ENCODE measurements at regions not wholly inside any gene's neighbourhood (a gene's known extent, or its start where the extent isn't known, plus 50 kb on each side); places are given as distances from the start of the nearest gene placed in this dataset.

DNA sequence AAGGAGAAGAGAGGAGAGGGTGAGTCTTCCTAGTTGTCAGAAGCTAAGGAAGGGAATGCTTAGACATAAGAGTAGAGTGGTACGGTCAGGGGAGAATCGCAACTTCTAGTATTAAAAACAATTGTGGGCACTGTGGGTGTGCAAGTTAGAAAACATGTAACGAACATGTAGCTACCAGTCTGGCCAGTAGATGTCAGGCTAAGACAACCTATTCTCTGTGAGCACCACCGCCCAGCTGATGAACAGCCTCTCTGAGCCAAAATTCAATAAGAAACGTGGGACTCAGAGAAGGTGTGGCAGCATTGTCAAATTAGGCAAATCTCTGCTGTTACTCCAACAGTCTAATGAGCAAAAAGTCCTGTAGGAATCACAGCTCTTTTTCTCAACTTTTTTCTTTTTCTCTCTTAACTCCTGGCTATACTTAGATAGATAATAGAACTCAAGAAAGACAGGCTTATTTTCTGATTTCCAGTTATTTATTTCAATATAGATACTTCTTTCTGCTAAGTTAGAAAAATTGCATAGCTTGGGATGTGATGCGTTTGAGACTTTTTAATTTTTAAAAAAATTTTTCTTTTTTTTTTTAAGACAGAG, 186.2 kb downstream of the USP12 start:
- Histone ChIP-seq H3K36me3 (ENCODE audit: control insufficient read depth in 2 of 2, insufficient read depth in 2 of 2, low read length in 1 of 2) (no peaks in the 10 kb centered on the region), H3K27ac (ENCODE audit: control insufficient read depth, insufficient read depth) (no peak overlapping the region), H4K20me1 (ENCODE audit: control insufficient read depth, insufficient read depth) (no peaks in the 10 kb centered on the region), H3K9me3 (replicated peaks; ENCODE audit: control insufficient read depth, insufficient read depth, low read length) (no peaks in the 10 kb centered on the region), H3K4me2 (ENCODE audit: control insufficient read depth, insufficient read depth) (no peak overlapping the region), H3K4me1 (ENCODE audit: control insufficient read depth, insufficient read depth, low read length) (no peaks in the 10 kb centered on the region), H3K4me3 (no peak overlapping the region), H3K9ac (ENCODE audit: control insufficient read depth, insufficient read depth, low read length) (no peak overlapping the region), H3K79me2 (ENCODE audit: control insufficient read depth, insufficient read depth, low read length) (no peaks in the 10 kb centered on the region), H2AFZ (ENCODE audit: control insufficient read depth, low read depth, low read length) (no peak overlapping the region), H3K27me3 (replicated peaks in 1 of 2; ENCODE audit: control insufficient read depth in 2 of 2, insufficient read depth in 2 of 2, low read length in 1 of 2) (no peaks in the 10 kb centered on the region)
- ChIA-PET RAD21 (ENCODE audit: unreplicated experiment) (interaction anchor here (0.6 to 2.7 kb wide), 35 partner anchors 9 to 999 kb away, joined by 3 to 54 read pairs (median 4); partner anchors contain the start of genes RASL11A and RPL21), POLR2A (interaction anchor here (1.4 kb wide), 1 partner anchor 9 kb away, joined by 4 read pairs; no protein-coding TSS in a partner anchor), SMC1A (ENCODE audit: uncharacterized antibody, unreplicated experiment) (interaction anchor here (0.6 to 4.2 kb wide), 39 partner anchors 9 to 1215 kb away, joined by 3 to 81 read pairs (median 3); no protein-coding TSS in a partner anchor), CTCF (interaction anchor here (0.6 to 4.9 kb wide), 52 partner anchors 9 to 999 kb away, joined by 3 to 147 read pairs (median 4); no protein-coding TSS in a partner anchor)
- DNase-seq (ENCODE audit: low read depth, low spot score) (peak; percentile 49), ATAC-seq (peak; percentile 91), FAIRE-seq (peak; percentile 98)
- in situ Hi-C loops (cut with MboI): loop anchor here (5.0 to 10.0 kb wide), 3 partner anchors 297 to 999 kb away; partner anchors contain the start of gene URAD
- no TSS peak for BruUV-seq (replicated peaks)
- 2% methylated on average over 6 of the region's 6 CpGs for WGBS (ENCODE audit: insufficient coverage, insufficient replicate concordance, low lambda C conversion rate, missing lambda C conversion rate)
- intact Hi-C loops (cut with micrococcal nuclease; ENCODE audit: unreplicated experiment): loop anchor here (1.0 to 10.0 kb wide), 5 partner anchors 189 to 999 kb away; partner anchors contain the start of genes URAD and USP12
- TF ChIP-seq ZBED1 (IDR thresholded peaks at IDR 0.05; ENCODE audit: borderline replicate concordance) (no peak), POU2F2 (IDR thresholded peaks at IDR 0.05; ENCODE audit: borderline replicate concordance, low read depth, low read length) (0 out of 3 replicates have a peak, but pooled peaks have one; percentile 37), CEBPB (IDR thresholded peaks at IDR 0.05; ENCODE audit: borderline replicate concordance in 1 of 2, low read depth in 2 of 2, low read length in 2 of 2) (no peak), GATAD2B (conservative IDR thresholded peaks at IDR 0.05; ENCODE audit: low read depth) (no peak), RAD21 (IDR thresholded peaks at IDR 0.05; ENCODE audit: insufficient read depth, low read depth, low read length) (peak; percentile 93), SMARCA5 (IDR thresholded peaks at IDR 0.05) (peak; percentile 97), TBL1XR1 (IDR thresholded peaks at IDR 0.05; ENCODE audit: low read depth, low read length) (no peak), YY1 (IDR thresholded peaks at IDR 0.05; ENCODE audit: low read depth, low read length) (peak; percentile 56; the same call in 1 of the 2 replicates), EED (IDR thresholded peaks at IDR 0.05; ENCODE audit: low read depth) (no peak), HDGF (IDR thresholded peaks at IDR 0.05) (no peak), RAD51 (IDR thresholded peaks at IDR 0.05) (0 out of 2 replicates have a peak, but pooled peaks have one; percentile 17), IRF4 (IDR thresholded peaks at IDR 0.05; ENCODE audit: low read depth, low read length) (0 out of 2 replicates have a peak, but pooled peaks have one; percentile 39), WRNIP1 (IDR thresholded peaks at IDR 0.05; ENCODE audit: borderline replicate concordance, low read depth, low read length) (0 out of 2 replicates have a peak, but pooled peaks have one; percentile 57), BMI1 (IDR thresholded peaks at IDR 0.05; ENCODE audit: borderline replicate concordance) (no peak), SMC3 (IDR thresholded peaks at IDR 0.05; ENCODE audit: borderline replicate concordance, low read length) (peak; percentile 99), FOXM1 (IDR thresholded peaks at IDR 0.05; ENCODE audit: low read depth, low read length) (peak; percentile 24; the same call in 1 of the 2 replicates)
- TF ChIP-seq, protein P1, sequence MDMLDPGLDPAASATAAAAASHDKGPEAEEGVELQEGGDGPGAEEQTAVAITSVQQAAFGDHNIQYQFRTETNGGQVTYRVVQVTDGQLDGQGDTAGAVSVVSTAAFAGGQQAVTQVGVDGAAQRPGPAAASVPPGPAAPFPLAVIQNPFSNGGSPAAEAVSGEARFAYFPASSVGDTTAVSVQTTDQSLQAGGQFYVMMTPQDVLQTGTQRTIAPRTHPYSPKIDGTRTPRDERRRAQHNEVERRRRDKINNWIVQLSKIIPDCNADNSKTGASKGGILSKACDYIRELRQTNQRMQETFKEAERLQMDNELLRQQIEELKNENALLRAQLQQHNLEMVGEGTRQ (IDR thresholded peaks at IDR 0.05; ENCODE audit: borderline replicate concordance, low read depth, low read length): no peak
- TF ChIP-seq, protein P2, sequence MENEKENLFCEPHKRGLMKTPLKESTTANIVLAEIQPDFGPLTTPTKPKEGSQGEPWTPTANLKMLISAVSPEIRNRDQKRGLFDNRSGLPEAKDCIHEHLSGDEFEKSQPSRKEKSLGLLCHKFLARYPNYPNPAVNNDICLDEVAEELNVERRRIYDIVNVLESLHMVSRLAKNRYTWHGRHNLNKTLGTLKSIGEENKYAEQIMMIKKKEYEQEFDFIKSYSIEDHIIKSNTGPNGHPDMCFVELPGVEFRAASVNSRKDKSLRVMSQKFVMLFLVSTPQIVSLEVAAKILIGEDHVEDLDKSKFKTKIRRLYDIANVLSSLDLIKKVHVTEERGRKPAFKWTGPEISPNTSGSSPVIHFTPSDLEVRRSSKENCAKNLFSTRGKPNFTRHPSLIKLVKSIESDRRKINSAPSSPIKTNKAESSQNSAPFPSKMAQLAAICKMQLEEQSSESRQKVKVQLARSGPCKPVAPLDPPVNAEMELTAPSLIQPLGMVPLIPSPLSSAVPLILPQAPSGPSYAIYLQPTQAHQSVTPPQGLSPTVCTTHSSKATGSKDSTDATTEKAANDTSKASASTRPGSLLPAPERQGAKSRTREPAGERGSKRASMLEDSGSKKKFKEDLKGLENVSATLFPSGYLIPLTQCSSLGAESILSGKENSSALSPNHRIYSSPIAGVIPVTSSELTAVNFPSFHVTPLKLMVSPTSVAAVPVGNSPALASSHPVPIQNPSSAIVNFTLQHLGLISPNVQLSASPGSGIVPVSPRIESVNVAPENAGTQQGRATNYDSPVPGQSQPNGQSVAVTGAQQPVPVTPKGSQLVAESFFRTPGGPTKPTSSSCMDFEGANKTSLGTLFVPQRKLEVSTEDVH (IDR thresholded peaks at IDR 0.05; ENCODE audit: low read depth, partially characterized antibody): no peak
- TF ChIP-seq, protein P3, sequence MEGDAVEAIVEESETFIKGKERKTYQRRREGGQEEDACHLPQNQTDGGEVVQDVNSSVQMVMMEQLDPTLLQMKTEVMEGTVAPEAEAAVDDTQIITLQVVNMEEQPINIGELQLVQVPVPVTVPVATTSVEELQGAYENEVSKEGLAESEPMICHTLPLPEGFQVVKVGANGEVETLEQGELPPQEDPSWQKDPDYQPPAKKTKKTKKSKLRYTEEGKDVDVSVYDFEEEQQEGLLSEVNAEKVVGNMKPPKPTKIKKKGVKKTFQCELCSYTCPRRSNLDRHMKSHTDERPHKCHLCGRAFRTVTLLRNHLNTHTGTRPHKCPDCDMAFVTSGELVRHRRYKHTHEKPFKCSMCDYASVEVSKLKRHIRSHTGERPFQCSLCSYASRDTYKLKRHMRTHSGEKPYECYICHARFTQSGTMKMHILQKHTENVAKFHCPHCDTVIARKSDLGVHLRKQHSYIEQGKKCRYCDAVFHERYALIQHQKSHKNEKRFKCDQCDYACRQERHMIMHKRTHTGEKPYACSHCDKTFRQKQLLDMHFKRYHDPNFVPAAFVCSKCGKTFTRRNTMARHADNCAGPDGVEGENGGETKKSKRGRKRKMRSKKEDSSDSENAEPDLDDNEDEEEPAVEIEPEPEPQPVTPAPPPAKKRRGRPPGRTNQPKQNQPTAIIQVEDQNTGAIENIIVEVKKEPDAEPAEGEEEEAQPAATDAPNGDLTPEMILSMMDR (IDR thresholded peaks at IDR 0.05 in 2 of 3, conservative IDR thresholded peaks at IDR 0.05 in 1 of 3; ENCODE audit: control insufficient read depth in 2 of 3, extremely low read depth in 1 of 3, insufficient read depth in 1 of 3, low read depth in 3 of 3, low read length in 3 of 3): peak; percentile 64 to 93 (median 68); a peak in 4 of 6 replicates

Measured in GM12878 (cell line).